ENCODE measurements at regions not wholly inside any gene's neighbourhood (a gene's known extent, or its start where the extent isn't known, plus 50 kb on each side); places are given as distances from the start of the nearest gene placed in this dataset.

GRCh38 chr3:40701016-40701588, 176.3 kb downstream of the ZNF621 start:
- DNase-seq (ENCODE audit: low read depth in 2 of 2) = no peak

DNA sequence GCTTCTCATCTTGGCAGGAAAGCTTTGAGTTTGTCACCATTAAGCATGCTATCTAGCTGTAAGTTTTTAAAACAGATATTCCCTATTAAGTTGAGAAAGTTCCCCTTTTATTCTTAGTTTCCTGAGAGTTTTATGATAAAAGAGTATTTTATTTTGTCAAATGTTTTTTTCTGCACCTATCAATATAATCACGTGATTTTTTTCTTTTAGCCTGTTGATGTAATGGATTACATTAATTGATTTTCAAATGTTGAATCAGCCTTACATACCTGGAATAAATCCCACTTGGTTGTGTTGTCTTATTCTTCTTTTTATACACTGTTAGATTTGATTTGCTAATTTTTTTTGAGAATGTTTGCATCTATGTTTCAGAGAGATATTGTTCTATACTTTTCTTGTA, 179.5 kb downstream of the ZNF621 start:
- no peak for DNase-seq (ENCODE audit: low read depth in 2 of 2)

GRCh38 chr3:40705663-40706062, 180.9 kb downstream of the ZNF621 start:
- DNase-seq (ENCODE audit: low read depth in 2 of 2) = no peak

GRCh38 chr3:40713306-40713705, 188.5 kb downstream of the ZNF621 start:
- DNase-seq (ENCODE audit: low read depth in 2 of 2) = no peak

DNA sequence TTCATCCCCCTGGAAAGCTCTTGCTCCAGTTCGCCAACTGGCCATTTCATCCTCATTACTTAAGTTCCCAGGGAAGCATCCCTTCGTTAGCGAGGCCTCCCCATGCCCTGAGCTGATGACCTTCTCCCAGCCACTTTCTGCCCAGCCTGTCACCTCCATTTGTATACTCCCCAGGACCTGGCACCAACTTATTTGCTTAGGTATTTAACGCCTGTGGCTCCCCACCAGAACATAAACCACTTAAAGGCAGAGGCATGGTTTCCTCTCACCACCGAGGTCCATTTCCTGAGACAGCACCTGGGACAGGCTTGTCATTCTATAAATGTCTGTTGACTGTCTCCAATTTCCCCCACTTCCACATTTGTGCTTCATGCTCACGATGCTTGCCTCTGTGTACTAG, 189.0 kb downstream of the ZNF621 start:
- no peak for DNase-seq (ENCODE audit: low read depth in 2 of 2)

DNA sequence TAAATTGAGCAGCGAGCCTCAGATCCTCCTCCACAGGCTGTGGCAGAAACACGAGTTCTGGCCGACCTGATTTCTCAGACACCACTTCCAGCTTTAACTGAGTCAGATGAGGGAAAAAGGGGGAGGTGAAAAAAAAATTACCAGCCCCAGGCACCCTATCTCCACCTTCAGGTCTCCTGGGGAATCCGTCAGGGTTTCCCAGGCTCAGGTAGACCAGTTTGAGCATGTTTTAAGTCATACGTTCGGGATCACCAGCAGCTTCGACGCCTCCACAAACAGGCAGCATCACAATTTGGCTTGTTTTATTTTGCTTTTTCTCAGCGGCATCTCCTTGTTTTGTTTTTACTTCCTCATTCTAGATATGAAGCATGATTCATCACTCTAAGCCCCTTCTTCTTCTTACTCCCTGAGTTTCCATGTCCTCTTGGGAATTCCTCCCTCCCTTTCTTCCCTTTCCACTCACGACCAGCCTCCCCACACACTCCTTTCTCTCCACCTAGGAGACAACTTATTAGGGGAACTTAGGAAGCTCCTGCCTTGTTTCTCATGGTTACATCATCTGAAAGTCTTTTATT, 190.1 kb downstream of the ZNF621 start:
- DNase-seq (ENCODE audit: low read depth in 2 of 2) = no peak

DNA sequence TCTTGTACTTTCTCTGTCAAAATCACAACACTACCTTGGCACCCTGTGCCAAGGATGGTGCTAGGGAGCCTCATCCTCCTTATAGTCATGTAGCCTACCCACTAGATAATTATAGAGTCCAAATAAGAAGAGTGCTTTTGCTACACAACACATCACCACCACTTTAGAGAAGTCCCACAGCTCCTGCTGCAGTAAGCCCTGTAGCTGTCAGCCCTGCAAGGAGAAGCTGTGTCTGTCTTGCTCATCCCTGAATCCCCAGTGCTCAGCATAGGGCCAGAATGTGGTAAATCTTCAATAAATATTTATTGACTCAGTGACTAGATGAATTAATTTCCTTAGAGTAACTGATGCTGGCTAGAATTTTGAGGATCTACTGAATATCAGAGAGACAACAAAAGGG, 190.8 kb downstream of the ZNF621 start:
- DNase-seq (ENCODE audit: low read depth in 2 of 2) = no peak

DNA sequence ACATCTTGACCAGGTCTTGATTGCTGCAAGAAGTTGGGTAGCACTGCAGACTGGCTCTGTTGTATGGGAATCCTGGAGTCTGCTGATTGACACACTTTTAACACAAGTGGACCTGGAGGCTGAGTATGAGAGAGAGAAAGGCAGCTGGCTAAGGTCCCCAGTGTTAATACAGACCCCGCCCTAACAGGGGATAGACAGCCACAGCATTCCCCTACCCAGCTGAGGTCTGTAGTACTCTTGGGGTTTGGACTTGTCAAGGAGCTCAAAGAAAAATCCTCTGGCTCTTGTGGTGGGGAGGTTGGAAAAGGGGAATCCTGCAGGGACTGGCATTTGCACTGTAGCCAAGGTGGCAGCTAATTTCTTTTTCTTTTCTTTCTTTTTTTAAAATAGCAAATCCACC, 192.7 kb downstream of the ZNF621 start:
- DNase-seq (ENCODE audit: low read depth in 2 of 2) = no peak

DNA sequence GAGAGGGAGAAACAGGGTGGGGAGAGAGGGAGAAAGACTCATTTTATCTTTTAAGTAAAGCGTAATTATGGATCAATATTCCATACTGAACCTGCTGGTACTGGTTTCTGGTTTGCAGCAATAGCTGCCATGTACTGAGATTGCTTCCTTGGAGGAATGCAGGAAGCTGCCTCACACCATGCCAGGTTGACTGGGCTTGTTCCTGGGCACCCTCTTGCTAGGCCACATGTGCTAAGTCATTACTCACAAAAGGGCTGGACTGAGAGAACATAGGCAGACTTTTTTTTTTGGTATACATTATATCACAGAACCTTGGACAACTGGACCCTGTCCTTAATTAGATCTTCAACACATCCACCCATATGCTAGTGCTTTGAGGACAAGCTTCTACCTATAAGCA, 193.4 kb downstream of the ZNF621 start:
- DNase-seq (ENCODE audit: low read depth in 2 of 2) = no peak

- DNase-seq (ENCODE audit: low read depth in 2 of 2) = no peak
These were observed 193.9 kb downstream of the ZNF621 start for GRCh38 chr3:40718681-40719080.

- no peak for DNase-seq (ENCODE audit: low read depth in 2 of 2)
These were observed 195.0 kb downstream of the ZNF621 start for GRCh38 chr3:40719660-40720287.

DNA sequence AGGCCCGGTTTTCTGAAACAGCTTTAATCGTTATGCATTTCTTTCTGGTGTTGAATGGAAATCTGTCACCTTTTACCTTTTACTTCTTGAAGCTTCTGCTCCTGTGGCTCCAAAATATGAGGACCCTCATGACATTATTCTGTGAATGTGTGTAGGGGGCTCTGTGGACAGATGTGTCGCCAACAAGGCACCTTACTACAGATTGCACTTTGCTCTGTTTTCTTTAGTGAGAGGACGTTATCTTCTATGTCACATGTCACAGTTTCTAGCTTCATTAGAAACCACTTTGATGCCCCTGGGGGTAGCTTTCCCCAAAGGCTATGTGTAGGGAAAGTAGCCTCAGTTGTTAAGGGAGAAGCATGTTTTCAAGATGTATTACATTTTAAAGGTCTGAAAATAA, 195.6 kb downstream of the ZNF621 start:
- DNase-seq (ENCODE audit: low read depth in 2 of 2) = no peak

GRCh38 chr3:40720863-40721262, 196.1 kb downstream of the ZNF621 start:
- DNase-seq (ENCODE audit: low read depth in 2 of 2) = no peak

- no peak for DNase-seq (ENCODE audit: low read depth in 2 of 2)
These were observed 198.4 kb downstream of the ZNF621 start for GRCh38 chr3:40723083-40723660.

DNA sequence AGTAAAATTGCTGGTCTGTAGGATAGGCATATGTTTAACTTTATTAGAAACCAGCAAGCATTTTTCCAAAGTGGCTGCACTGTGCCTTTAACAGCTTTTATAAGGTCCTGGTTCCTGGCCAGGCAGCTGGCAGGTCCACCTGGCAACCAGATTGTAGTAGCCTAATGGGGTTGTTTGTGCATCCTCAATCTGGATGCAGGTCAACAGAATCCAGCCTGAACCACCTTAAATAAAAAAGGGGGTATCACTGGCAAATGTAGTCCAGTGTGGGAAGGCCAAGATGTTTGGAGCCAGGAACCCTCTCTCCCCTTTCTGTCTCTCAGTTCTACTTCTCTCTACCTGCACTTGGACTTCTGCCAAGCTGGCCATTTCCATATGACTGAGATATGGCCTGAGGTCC, 200.3 kb downstream of the ZNF621 start:
- DNase-seq (ENCODE audit: low read depth in 2 of 2) = no peak

DNA sequence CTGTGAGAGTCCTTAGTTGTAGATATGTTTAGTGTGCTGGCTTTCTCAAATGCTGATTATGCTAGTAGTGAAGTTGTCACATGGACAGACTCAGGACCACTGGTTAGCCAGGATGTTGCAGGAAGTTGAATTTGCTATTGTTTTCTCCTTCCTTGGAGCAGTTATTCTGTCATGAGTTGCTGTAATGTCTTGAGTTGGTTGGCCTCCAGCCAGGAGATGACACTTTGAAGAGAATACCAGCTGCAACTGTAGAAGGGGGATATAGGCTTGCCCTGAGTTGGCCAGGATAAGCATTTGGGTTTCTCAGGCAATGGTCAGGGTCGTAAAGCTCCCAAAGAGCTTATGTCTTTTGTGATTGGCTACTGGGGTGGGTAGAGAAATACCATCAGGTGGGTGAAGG, 206.7 kb downstream of the ZNF621 start:
- no peak for DNase-seq (ENCODE audit: low read depth in 2 of 2)

GRCh38 chr3:40736943-40737342, 212.2 kb downstream of the ZNF621 start:
- no peak for DNase-seq (ENCODE audit: low read depth in 2 of 2)

DNA sequence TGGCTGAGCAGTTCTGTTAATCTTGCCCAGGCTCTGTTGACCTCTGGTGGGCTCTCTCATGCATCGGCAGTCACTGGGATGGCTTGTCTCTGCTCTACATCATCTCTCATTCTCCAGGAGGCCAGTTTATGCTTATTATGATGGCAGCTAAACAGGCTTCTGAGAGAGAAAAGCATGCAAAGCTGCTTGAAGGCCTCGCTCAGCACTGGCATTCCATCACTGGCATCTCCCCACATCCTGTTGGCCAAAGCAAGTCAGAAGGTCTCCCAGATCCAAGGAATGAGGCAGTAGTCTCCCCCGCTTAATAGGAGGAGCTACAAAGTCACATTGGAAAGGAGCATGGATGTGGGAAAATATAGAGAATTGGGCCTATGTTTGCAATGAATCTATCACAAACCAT, 212.6 kb downstream of the ZNF621 start:
- no peak for DNase-seq (ENCODE audit: low read depth in 2 of 2)

DNA sequence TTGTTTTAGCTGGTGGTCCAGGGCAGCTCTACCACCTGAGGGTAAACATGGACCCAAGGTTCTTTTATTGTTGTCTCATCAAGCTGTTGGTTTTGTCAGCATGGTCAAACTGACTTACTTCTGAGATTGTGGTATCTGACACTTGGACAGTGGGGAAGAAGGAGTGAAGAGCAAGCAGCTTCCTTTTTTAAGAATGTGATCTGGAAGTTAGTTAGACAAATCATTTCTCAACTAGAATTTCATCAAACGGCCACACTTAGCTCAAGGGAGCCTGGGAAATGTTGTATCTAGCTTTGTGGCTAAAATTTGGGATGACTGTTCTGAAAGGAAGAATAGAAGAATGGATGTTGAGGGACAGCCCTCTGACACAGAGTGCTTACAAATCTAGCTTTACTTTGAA, 215.2 kb downstream of the ZNF621 start:
- no peak for DNase-seq (ENCODE audit: low read depth in 2 of 2)

DNA sequence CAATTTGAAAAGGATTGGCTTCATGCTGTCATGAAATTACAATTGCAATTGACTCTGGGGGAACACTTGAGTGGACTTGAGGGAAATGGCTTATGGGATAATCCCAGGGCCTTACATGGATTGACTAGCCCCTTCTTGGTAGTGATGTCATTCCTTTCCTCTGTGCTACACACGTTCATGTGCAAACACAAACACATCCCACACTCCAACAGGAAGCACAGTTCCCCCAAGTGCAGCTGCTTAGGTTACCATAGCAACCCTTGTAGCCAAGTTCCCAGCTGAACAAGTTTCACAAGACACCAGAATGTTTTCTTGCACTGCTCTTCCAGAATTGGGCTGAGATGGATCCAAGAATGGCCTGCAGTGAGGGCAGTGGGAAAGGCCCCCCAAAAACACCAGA, 217.0 kb downstream of the ZNF621 start:
- DNase-seq (ENCODE audit: low read depth in 2 of 2) = no peak

DNA sequence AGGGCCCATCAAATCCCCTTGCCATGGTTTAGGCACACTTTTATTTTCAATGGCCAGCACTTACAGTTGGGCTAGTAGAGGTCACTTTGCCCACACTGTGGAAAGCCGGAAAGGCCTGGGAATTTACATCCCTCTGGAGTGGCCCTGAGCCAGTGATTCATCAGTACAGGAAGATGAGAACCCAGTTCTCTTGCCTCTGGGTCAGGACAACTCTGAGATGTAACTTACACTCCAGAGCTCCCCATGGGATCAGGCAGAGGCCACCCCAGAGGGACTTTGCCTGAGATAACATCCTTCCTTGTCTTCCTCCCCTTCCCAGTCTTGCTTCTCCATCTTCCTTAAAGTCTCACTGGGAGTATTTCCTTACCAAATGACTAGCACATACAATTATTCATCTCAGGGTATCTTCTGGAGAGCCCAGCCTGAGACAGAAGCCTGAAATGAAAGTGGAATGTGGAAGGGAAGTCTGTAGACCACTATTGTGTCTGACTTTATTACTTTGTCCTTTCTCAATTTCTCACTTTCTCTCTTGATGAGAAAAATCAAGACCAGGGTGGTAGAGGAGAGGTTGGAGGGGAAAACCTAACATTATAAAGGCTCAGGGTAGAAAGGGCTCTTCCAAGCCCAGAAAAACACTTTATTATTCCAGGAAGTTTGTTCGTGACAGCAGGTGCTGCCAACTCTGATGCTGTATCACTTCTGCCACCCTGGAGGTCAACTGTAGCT, 220.8 kb downstream of the ZNF621 start:
- DNase-seq (ENCODE audit: low read depth in 2 of 2) = no peak

DNA sequence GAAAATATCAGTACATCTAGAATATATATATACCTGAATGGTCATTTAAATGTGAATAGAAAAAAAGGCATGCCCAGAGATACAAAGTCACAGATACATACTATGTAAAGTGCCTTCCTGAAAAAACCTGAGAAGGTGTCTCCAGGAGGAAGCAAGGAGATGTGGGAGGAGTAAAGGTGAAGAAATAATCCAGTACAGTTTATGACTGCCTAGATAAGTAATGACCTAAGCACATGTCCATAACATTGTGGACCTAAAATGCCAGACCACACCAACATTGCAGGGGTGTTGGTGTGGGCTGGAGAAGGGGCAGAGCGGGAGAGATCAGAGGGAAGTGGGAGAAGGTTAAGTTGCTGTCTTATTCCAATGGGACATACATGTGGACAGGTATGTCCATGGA, 226.9 kb downstream of the ZNF621 start:
- no peak for DNase-seq (ENCODE audit: low read depth in 2 of 2)

DNA sequence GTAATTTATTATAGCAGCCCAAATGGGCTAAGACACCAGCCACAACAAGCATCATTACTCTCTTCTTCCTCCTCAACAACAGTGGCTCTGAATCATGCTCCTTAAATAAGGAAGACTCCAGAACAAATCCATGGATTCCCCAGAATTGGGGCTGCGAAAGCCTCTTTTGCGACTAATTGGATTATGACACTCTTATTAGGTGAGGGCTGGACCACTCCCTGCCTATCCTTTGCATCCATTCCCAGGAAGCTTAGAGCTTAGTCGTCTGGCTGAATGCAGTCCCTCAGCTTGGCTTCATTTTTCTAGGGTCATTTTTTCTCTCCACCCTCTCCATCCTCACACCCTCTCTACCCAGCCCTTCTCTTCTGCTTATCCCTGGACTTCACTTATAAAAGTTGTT, 227.7 kb downstream of the ZNF621 start:
- no peak for DNase-seq (ENCODE audit: low read depth in 2 of 2)

Measured in stimulated activated CD8-positive, alpha-beta memory T cell treated with anti-CD3 and anti-CD28 coated beads, Interleukin-2, amount 100 ng/mL, for 1 hour (primary cell).